ENCODE measurements at regions not wholly inside any gene's neighbourhood (a gene's known extent, or its start where the extent isn't known, plus 50 kb on each side); places are given as distances from the start of the nearest gene placed in this dataset.

GRCh38 chr18:54100920-54101470 lies 123.5 kb downstream of the MBD2 start:
- DNase-seq (ENCODE audit: low spot score in 2 of 2) (no peak), FAIRE-seq (no peak)

GRCh38 chr18:54100466-54100865 lies 124.0 kb downstream of the MBD2 start:
- no peak for DNase-seq (ENCODE audit: low spot score in 2 of 2)
- no peak for FAIRE-seq

DNA sequence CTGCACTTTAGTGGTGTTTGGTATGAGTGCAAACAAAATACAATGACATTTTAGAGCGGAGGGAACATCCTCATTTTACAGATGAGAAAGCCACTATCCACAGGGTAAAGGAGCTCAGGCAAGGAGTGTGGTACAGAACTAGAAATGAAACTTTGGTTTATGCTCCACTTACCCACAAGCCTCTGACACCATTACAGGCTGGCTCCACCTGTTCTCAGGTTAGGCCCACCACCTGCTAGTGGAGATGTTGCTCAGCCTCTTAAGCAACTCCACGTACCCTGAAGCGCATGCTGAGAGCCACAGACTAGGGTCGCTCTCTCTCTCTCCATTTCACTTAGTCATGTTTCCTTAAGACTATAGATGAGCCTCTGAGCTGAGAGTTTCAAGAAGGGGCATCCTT lies 130.0 kb downstream of the MBD2 start:
- no peak for FAIRE-seq
- DNase-seq (ENCODE audit: low spot score in 2 of 2) = no peak

- DNase-seq (ENCODE audit: low spot score in 2 of 2) (no peak), FAIRE-seq (no peak)
These were observed 133.6 kb downstream of the MBD2 start for GRCh38 chr18:54090856-54091255.

DNA sequence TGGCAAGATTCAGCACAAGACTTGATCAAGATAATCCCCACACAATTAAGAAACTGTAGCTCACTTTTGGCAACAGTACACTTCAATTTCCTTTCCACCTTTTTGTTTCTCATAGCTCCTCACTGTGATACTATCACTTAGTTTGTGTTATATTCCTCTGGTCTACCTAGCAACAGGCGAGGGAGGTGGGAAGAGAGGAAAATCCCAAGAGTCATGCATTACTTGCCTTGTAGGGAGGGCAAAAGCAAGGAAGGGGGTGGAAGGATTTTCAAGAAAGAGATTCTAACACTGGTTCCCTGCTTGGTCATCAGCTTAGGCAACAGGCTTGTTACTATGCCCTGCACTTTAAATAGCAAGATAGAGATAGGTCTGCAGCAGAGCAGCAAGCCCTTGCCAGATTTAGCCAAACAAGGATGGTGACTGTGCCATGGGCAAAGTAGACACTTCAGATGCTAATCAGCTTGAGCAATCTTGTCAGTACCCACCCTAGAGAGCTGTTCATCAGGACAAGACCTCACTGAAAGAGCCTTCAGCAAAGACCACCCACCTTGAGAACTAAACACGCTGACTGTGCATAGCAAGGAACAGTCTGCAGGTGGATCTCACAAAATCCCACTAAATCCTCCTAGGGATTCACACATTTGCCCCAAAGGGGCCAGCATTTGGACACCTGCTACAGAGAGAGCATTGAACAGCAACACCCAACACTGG lies 134.6 kb downstream of the MBD2 start:
- FAIRE-seq (no peak), DNase-seq (ENCODE audit: low spot score in 2 of 2) (no peak)

DNA sequence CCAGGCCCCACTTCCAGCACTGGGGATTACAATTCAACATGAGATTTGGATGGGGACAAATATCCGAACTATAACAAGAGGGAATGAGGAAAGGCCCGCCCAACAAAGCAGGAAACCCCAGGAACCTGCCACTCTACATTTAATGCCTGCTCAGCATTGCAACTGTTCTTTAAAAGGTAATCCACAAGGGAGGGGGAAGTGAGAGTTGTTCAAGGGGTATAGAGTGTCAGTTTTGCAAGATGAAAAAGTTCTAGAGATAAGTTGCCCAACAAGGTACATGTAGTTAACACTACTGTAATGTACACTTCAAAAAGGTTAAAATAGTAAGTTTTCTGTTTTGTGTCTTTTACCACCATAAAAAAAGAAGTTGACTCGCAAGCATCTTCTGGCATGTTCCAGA lies 137.6 kb downstream of the MBD2 start:
- FAIRE-seq = no peak
- no peak for DNase-seq (ENCODE audit: low spot score in 2 of 2)

DNA sequence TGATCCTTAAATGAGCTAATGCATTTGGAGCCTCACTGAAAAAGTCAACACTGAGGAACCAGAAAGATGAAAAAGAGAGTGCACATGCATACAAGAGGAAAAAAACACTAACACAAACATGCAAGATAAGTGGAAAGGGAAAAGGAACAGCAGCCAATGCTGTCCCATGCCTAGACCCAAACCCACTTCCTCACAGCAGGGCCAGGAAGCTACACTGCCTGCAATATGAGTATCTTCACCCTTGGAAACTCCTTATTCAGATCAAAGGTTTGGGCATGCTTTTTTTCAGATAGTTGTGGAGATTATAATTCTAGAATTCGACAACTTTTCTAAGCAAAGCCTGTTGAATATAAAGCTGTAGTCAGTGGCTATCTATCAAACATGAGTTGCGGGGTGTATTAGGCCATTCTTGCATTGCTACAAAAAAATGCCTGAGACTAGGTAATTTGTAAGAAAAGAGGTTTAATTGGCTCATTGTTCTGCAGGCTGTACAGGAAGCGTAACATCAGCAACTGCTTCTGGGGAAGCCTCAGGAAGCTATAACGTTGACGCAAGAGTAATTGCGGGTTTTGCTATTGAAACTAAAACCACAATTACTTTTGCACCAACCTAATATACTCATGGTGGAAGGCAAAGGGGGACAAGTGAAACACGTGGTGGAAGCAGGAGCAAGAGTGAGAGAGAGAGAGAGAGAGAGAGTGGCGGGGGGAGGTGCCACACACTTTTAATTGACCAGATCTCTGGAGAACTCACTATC lies 138.2 kb downstream of the MBD2 start:
- FAIRE-seq (no peak), DNase-seq (ENCODE audit: low spot score in 2 of 2) (no peak)

DNA sequence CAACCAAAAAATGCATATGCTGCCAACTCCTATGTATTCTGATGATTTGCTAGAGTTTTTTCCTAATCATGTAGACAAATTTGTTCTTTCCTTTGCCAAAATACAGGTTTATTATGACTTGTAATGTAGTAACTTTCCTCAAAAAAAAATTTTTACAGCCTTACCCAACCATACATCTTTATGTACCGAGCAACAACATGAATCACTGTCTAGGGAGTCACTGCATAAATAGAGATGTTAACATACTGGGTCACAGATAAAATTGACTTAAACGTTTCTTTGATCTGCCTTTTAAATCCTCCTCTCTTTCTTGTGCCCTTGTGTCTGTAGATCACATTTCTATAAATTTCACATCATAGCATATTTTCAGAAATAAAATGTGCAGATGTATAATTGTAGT lies 143.6 kb downstream of the MBD2 start:
- DNase-seq (ENCODE audit: low spot score in 2 of 2) (no peak), FAIRE-seq (no peak)

DNA sequence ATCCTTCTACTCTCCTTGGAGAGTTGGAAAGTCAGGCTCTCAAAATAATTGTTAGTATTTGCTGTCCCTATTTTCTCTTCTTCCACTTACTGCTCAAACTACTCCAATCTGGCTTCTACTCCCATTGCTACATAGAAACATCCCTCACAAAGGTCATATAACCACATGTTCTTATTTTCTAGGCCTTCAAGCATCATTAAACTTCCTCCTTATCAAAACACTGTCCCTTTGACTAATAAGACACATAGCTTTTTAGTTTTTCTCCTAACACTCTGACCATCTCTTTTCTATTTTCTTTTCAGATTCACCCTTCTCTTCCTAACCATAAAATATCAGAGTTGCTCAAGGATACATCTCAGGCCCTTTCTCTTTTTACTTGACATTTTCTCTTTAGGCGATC lies 148.3 kb downstream of the MBD2 start:
- no peak for FAIRE-seq

GRCh38 chr18:54075689-54076088 lies 148.8 kb downstream of the MBD2 start:
- DNase-seq (ENCODE audit: low spot score in 2 of 2) = no peak
- FAIRE-seq = no peak

More for the DNA sequence above, 148.3 kb downstream of the MBD2 start:
- no peak for DNase-seq (ENCODE audit: low spot score in 2 of 2)

- DNase-seq (ENCODE audit: low spot score in 2 of 2) = no peak
- FAIRE-seq = no peak
These were observed 154.7 kb downstream of the MBD2 start for GRCh38 chr18:54069729-54070128.

DNA sequence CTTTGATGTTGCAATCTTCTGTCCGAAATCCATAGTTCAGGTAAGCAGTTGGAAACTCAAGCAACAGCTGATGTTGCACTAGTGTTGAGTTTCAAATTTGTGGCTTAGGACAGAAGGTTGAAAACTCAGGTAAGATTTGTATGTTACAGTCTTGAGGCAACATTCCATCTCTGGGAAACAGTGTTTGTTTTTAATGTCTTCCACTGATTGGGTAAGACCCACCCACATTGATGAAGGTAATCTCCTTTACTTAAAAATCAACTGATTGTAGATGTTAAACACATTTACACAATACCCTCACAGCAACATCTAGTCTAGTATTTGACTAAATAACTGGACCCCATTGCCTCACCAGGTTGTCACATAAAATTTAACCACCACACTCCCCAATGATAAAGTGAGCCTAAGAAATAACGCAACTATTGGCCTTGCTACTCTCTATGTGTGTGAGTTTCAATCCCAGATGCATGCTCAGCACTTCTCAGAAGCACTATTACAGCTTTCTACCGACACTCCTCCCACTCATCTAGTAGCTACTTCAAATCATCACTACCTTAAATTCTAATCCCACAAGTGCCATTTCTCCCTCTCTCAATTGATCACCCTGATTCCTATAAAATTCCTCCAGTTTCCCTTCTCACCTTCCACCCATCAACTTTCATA lies 164.0 kb downstream of the MBD2 start:
- no peak for FAIRE-seq
- no peak for DNase-seq (ENCODE audit: low spot score in 2 of 2)

DNA sequence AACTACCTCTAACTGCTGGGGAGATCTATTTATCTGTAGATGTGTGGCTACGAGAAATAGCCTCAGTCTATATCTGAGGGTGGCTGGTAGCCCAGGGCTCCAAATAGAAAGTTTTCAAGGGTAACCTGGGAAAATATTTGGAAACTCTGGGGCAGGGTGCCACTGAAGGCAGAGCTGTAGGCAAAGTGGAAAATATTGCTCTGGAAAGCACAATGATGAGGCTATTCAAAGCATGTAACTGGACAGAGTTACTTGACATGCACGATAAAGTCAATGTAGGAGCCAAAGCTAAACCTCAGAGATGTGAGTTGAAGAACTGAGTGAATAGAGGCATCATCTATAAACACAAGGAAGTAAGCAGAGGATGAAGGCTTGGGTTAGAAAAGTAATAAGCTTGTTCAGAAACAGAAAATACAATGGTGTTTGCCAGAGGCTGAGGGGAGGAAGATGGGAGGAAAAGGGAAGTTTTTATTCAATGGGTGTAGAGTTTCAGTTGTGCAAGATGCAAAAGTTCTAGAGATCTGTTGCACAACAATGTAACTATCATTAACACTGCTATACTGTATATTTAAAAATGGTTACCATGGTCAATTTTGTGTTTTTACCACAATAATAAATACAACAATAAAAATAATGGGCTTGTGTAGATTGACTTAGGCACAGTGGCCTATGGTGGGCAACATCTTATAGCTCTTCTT lies 171.6 kb downstream of the MBD2 start:
- DNase-seq (ENCODE audit: low spot score in 2 of 2) (no peak), FAIRE-seq (no peak)

- no peak for DNase-seq (ENCODE audit: low spot score in 2 of 2)
- no peak for FAIRE-seq
These were observed 172.2 kb downstream of the MBD2 start for GRCh38 chr18:54052259-54052658.

DNA sequence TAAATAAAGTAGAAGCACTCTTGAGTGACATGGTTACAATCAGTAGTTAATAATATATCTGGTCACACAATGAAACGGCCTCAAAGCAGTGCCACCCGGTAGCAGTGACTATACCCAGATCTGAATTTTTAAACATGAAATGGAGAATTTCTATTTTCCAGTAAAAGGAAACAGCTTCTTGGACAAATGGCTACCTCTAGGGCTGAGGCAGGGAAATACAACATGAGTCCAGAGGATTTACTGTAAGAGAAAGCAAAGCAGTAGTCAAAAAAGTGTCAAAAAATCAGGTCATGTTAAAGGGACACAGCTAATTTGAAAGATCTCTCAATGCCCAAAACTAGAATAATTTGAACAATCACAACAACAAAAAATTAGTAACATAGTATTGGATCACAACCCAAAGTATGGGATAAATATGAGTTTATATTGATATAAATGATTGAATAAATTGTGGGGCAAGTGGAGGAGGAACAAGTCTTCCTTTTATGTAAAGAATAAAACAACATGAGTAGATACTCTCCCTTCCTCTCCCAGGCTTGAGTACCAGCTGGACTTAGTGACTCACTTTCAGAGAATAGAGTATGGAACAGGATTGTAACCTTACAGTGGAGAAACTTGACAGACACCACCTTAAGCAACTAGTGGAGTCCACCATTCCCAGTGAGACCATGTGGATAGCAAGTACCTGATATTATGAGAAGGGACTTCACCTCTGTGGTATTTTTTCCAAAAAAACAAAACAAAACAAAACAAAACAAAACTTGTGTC lies 180.8 kb downstream of the MBD2 start:
- FAIRE-seq (no peak), DNase-seq (ENCODE audit: low spot score in 2 of 2) (no peak)

- no peak for DNase-seq (ENCODE audit: low spot score in 2 of 2)
These were observed 188.5 kb downstream of the MBD2 start for GRCh38 chr18:54035927-54036326.

GRCh38 chr18:54033052-54033451 lies 191.4 kb downstream of the MBD2 start:
- DNase-seq (ENCODE audit: low spot score in 2 of 2) (no peak), FAIRE-seq (no peak)

More at GRCh38 chr18:54035927-54036326, 188.5 kb downstream of the MBD2 start:
- FAIRE-seq = no peak

DNA sequence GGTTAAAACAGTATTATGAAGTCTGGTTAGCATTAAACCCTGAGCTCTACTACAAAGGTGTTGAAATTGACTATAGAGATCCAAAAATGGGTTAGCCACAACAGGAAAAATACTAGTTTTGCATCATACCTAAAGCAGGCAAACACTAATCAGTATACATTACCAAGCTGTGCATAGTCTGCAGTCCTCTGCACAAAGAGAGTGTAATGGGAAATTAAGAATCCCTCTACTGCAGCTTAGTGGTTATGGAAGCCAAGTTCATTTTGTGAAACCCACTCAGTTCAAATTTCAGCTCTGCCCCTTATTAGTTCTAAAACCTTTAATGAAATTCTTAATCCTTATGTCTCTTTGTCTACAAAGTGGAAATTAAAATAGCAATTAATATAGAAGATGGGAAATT lies 192.1 kb downstream of the MBD2 start:
- FAIRE-seq (no peak), DNase-seq (ENCODE audit: low spot score in 2 of 2) (no peak)

- no peak for DNase-seq (ENCODE audit: low spot score in 2 of 2)
- no peak for FAIRE-seq
These were observed 193.2 kb downstream of the MBD2 start for GRCh38 chr18:54031243-54031642.

DNA sequence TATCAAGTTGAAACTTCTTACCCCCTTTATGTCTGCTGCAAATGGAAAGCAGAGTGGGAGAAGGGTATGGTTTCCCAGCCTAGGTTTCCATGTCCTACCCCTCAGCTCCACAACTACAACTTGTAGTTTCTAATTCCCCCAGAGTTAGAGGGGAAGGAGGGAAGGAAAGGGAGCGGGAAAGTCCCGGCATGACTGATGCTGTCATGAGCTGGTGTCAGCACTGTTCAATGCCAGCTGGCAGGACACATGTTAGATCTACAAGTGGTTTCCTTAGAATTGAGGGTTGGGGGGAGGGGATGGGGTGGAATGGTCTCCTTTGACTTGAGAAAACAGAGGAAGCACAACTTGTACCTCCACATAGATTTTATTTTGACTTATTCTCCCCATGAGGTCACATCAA lies 194.0 kb downstream of the MBD2 start:
- FAIRE-seq (no peak), DNase-seq (ENCODE audit: low spot score in 2 of 2) (no peak)
